Liver (tissue), 8 donors: ENCODE measurements at regions not wholly inside any gene's neighbourhood (a gene's known extent, or its start where the extent isn't known, plus 50 kb on each side); places are given as distances from the start of the nearest gene placed in this dataset.

Experiments used
- DNase-seq: peaks from one replicate; pipeline ENCODE4 v3.0.0-alpha.2; 2017; ENCODE audit warnings: low spot score
- H3K27ac ChIP-seq, 2 donors: one replicate each; pipeline ENCODE4 v1.7.0; 2013; ENCODE audit warnings: inconsistent platforms in 2 of 2, low read length in 2 of 2, control low read depth in 1 of 2, low read depth in 1 of 2, mild to moderate bottlenecking in 1 of 2
- H3K27me3 ChIP-seq, 4 donors: one replicate each; pipeline versions ENCODE4 v1.6.1 to v1.7.0; 2013; ENCODE audit warnings: low read length in 3 of 4, inconsistent platforms in 1 of 4, mild to moderate bottlenecking in 1 of 4, moderate library complexity in 1 of 4; ENCODE audit not compliant: control insufficient read depth in 4 of 4, insufficient read depth in 4 of 4
- H3K36me3 ChIP-seq, 4 donors: one replicate each; pipeline versions ENCODE4 v1.6.1 to v1.7.0; 2013; ENCODE audit warnings: low read length in 3 of 4, mild to moderate bottlenecking in 3 of 4, low read depth in 1 of 4, moderate library complexity in 1 of 4; ENCODE audit not compliant: control insufficient read depth in 4 of 4, insufficient read depth in 3 of 4
- H3K4me1 ChIP-seq, 4 donors: one replicate each; pipeline versions ENCODE4 v1.6.1 to v1.7.0; 2013; ENCODE audit warnings: low read length in 3 of 4, mild to moderate bottlenecking in 3 of 4, moderate library complexity in 1 of 4; ENCODE audit not compliant: control insufficient read depth in 4 of 4, insufficient read depth in 4 of 4
- H3K4me3 ChIP-seq, 3 donors: one replicate each; pipeline versions ENCODE4 v1.6.1 to v1.7.0; 2013; ENCODE audit warnings: low read length in 3 of 3, control low read depth in 1 of 3, low read depth in 1 of 3, mild to moderate bottlenecking in 1 of 3
- H3K9ac ChIP-seq, 2 donors: one replicate each; pipeline ENCODE4 v1.7.0; 2013; ENCODE audit warnings: low read length in 2 of 2, mild to moderate bottlenecking in 2 of 2, moderate library complexity in 2 of 2, control low read depth in 1 of 2, low read depth in 1 of 2
- H3K9me3 ChIP-seq, 4 donors: one replicate each; pipeline versions ENCODE4 v1.6.1 to v1.7.0; 2013; ENCODE audit warnings: low read length in 3 of 4; ENCODE audit not compliant: control insufficient read depth in 4 of 4
- EGR1 ChIP-seq, 2 donors: IDR thresholded peaks; 2 replicates each; pipeline ENCODE4 v1.6.1; 2016 to 2018; ENCODE audit warnings: antibody characterized with exemption in 2 of 2, low read depth in 2 of 2
- FOXA1 ChIP-seq: IDR thresholded peaks from 2 replicates; pipeline ENCODE4 v1.6.1; 2016; ENCODE audit warnings: antibody characterized with exemption
- FOXA2 ChIP-seq: IDR thresholded peaks from 2 replicates; pipeline ENCODE4 v1.6.1; 2016; ENCODE audit warnings: antibody characterized with exemption
- GABPA ChIP-seq, 2 donors: IDR thresholded peaks in 1 of 2; conservative IDR thresholded peaks in 1 of 2; 2 replicates each; pipeline ENCODE4 v1.6.1; 2016; ENCODE audit warnings: antibody characterized with exemption in 2 of 2, mild to moderate bottlenecking in 1 of 2, moderate library complexity in 1 of 2
- HNF4A ChIP-seq, 2 donors: conservative IDR thresholded peaks; 2 replicates each; pipeline ENCODE4 v1.6.1; 2016; ENCODE audit warnings: antibody characterized with exemption in 2 of 2, mild to moderate bottlenecking in 2 of 2
- JUND ChIP-seq, 2 donors: IDR thresholded peaks; 2 replicates each; pipeline ENCODE4 v1.6.1; 2016; ENCODE audit warnings: antibody characterized with exemption in 2 of 2
- NR2F2 ChIP-seq: IDR thresholded peaks from 2 replicates; pipeline ENCODE4 v1.6.1; 2016; ENCODE audit warnings: antibody characterized with exemption
- RAD21 ChIP-seq, 2 donors: IDR thresholded peaks; 2 replicates each; pipeline ENCODE4 v1.6.1; 2016; ENCODE audit warnings: antibody characterized with exemption in 2 of 2, mild to moderate bottlenecking in 2 of 2
- RXRA ChIP-seq, 2 donors: IDR thresholded peaks; 2 replicates each; pipeline ENCODE4 v1.6.1; 2017 to 2018; ENCODE audit warnings: antibody characterized with exemption in 2 of 2, mild to moderate bottlenecking in 1 of 2
- SP1 ChIP-seq: IDR thresholded peaks from 2 replicates; pipeline ENCODE4 v1.6.1; 2018; ENCODE audit warnings: antibody characterized with exemption, mild to moderate bottlenecking
- TAF1 ChIP-seq: conservative IDR thresholded peaks from 2 replicates; pipeline ENCODE4 v1.6.1; 2016; ENCODE audit warnings: antibody characterized with exemption, mild to moderate bottlenecking
- YY1 ChIP-seq: IDR thresholded peaks from 2 replicates; pipeline ENCODE4 v1.6.1; 2016; ENCODE audit warnings: antibody characterized with exemption, mild to moderate bottlenecking
- WGBS: extraction: QIAGEN DNeasy Blood & Tissue Kit; methylation state at CpG from one replicate; pipeline ENCODE4 v1.1.7; 2013; 5-methylcytosine and 5-hydroxymethylcytosine counted together
- TF ChIP-seq, protein P1 (sequence below): fragments of 150-350 bp; IDR thresholded peaks from 2 replicates; pipeline ENCODE4 v1.5.1; 2017; ENCODE audit warnings: improper control_type of control experiment, low read depth, low read length; ENCODE audit not compliant: missing input control
- TF ChIP-seq, protein P2 (sequence below): IDR thresholded peaks from 2 replicates; pipeline ENCODE4 v1.6.1; 2016; ENCODE audit warnings: antibody characterized with exemption, mild to moderate bottlenecking
- TF ChIP-seq, protein P3 (sequence below): IDR thresholded peaks from 2 replicates; pipeline ENCODE4 v1.6.1; 2016; ENCODE audit warnings: antibody characterized with exemption
- TF ChIP-seq, protein P4 (sequence below): IDR thresholded peaks from 2 replicates; pipeline ENCODE4 v1.6.1; 2016; ENCODE audit warnings: antibody characterized with exemption
- TF ChIP-seq, protein P5 (sequence below): IDR thresholded peaks from 2 replicates; pipeline ENCODE4 v1.6.1; 2016; ENCODE audit warnings: antibody characterized with exemption
- donor health status: healthy.
- donor health status: healthy.
- donor health status: healthy.
- donor health status: healthy.
- donor health status: healthy.

DNA sequence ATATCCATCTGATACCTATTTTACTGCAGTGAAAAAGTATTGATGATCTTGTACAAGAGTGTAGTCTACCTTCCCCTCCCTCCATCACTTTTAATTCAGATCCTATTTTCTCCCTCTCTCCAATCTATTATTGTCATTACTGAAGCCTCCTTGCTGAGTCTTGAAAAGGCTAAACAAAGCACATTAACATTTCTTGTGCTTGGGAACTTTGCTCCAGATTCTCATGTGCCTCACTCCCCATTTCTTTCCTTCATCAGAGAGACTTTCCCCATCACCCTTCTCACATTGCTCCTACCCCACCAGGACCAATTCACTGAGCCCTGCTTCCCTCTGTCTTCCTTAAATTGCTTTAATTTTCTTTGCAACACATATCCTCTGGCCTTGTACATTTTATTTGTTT is 736.2 kb upstream of the GCFC2 start:
- H3K36me3 ChIP-seq: no peaks in the 10 kb centered on the region
- no peak overlapping the region for H3K4me3 ChIP-seq
- no peak overlapping the region for H3K9ac ChIP-seq
- H3K27ac ChIP-seq: no peak overlapping the region
- no peak for DNase-seq
- H3K9me3 ChIP-seq: no peaks in the 10 kb centered on the region
- TF ChIP-seq FOXA1 (no peak), FOXA2 (no peak), JUND (IDR thresholded peaks at IDR 0.05) (no peak), GABPA (IDR thresholded peaks at IDR 0.05 in 1 of 2, conservative IDR thresholded peaks at IDR 0.05 in 1 of 2) (no peak), SP1 (no peak)
- TF ChIP-seq, protein P1, sequence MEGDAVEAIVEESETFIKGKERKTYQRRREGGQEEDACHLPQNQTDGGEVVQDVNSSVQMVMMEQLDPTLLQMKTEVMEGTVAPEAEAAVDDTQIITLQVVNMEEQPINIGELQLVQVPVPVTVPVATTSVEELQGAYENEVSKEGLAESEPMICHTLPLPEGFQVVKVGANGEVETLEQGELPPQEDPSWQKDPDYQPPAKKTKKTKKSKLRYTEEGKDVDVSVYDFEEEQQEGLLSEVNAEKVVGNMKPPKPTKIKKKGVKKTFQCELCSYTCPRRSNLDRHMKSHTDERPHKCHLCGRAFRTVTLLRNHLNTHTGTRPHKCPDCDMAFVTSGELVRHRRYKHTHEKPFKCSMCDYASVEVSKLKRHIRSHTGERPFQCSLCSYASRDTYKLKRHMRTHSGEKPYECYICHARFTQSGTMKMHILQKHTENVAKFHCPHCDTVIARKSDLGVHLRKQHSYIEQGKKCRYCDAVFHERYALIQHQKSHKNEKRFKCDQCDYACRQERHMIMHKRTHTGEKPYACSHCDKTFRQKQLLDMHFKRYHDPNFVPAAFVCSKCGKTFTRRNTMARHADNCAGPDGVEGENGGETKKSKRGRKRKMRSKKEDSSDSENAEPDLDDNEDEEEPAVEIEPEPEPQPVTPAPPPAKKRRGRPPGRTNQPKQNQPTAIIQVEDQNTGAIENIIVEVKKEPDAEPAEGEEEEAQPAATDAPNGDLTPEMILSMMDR: no peak
- no peaks in the 10 kb centered on the region for H3K4me1 ChIP-seq
- H3K27me3 ChIP-seq: no peaks in the 10 kb centered on the region

DNA sequence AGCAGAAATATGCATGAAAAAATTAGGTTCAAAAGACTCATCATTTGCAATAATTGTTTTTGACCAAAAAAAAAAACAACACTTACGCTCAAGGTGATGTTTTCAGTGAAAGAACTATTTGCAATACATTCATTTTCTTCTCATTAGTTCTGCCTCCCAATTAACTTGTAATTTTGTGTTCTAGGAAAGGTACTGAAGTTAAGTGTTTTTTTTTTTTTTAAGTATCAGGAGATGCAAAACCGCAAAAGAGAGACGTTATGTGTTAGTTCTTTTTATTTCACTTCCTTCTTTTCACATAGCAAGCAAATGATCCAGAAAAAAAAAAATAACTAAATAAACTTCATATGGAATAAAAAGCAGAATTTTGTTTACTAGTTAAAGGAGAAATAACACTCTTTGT is 735.2 kb upstream of the GCFC2 start:
- no peaks in the 10 kb centered on the region for H3K9me3 ChIP-seq
- no peaks in the 10 kb centered on the region for H3K4me1 ChIP-seq
- no peak overlapping the region for H3K27ac ChIP-seq
- TF ChIP-seq JUND (IDR thresholded peaks at IDR 0.05): no peak
- no peak for TF ChIP-seq FOXA1
- no peak for TF ChIP-seq TAF1
- TF ChIP-seq HNF4A (conservative IDR thresholded peaks at IDR 0.05): no peak
- no peak for TF ChIP-seq SP1
- no peak for TF ChIP-seq YY1
- TF ChIP-seq, protein P2, sequence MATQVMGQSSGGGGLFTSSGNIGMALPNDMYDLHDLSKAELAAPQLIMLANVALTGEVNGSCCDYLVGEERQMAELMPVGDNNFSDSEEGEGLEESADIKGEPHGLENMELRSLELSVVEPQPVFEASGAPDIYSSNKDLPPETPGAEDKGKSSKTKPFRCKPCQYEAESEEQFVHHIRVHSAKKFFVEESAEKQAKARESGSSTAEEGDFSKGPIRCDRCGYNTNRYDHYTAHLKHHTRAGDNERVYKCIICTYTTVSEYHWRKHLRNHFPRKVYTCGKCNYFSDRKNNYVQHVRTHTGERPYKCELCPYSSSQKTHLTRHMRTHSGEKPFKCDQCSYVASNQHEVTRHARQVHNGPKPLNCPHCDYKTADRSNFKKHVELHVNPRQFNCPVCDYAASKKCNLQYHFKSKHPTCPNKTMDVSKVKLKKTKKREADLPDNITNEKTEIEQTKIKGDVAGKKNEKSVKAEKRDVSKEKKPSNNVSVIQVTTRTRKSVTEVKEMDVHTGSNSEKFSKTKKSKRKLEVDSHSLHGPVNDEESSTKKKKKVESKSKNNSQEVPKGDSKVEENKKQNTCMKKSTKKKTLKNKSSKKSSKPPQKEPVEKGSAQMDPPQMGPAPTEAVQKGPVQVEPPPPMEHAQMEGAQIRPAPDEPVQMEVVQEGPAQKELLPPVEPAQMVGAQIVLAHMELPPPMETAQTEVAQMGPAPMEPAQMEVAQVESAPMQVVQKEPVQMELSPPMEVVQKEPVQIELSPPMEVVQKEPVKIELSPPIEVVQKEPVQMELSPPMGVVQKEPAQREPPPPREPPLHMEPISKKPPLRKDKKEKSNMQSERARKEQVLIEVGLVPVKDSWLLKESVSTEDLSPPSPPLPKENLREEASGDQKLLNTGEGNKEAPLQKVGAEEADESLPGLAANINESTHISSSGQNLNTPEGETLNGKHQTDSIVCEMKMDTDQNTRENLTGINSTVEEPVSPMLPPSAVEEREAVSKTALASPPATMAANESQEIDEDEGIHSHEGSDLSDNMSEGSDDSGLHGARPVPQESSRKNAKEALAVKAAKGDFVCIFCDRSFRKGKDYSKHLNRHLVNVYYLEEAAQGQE: no peak
- no peak for TF ChIP-seq RAD21 (IDR thresholded peaks at IDR 0.05)
- TF ChIP-seq GABPA (IDR thresholded peaks at IDR 0.05 in 1 of 2, conservative IDR thresholded peaks at IDR 0.05 in 1 of 2): no peak
- TF ChIP-seq FOXA2: no peak
- TF ChIP-seq EGR1 (IDR thresholded peaks at IDR 0.05; ENCODE audit: low read depth in 2 of 2): no peak
- TF ChIP-seq NR2F2: no peak
- no peak for TF ChIP-seq RXRA (IDR thresholded peaks at IDR 0.05)
- TF ChIP-seq, protein P3, sequence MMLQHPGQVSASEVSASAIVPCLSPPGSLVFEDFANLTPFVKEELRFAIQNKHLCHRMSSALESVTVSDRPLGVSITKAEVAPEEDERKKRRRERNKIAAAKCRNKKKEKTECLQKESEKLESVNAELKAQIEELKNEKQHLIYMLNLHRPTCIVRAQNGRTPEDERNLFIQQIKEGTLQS: no peak
- TF ChIP-seq, protein P4, sequence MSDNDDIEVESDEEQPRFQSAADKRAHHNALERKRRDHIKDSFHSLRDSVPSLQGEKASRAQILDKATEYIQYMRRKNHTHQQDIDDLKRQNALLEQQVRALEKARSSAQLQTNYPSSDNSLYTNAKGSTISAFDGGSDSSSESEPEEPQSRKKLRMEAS: no peak
- TF ChIP-seq, protein P1: no peak
- TF ChIP-seq, protein P5, sequence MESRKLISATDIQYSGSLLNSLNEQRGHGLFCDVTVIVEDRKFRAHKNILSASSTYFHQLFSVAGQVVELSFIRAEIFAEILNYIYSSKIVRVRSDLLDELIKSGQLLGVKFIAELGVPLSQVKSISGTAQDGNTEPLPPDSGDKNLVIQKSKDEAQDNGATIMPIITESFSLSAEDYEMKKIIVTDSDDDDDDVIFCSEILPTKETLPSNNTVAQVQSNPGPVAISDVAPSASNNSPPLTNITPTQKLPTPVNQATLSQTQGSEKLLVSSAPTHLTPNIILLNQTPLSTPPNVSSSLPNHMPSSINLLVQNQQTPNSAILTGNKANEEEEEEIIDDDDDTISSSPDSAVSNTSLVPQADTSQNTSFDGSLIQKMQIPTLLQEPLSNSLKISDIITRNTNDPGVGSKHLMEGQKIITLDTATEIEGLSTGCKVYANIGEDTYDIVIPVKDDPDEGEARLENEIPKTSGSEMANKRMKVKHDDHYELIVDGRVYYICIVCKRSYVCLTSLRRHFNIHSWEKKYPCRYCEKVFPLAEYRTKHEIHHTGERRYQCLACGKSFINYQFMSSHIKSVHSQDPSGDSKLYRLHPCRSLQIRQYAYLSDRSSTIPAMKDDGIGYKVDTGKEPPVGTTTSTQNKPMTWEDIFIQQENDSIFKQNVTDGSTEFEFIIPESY: no peak
- no peaks in the 10 kb centered on the region for H3K36me3 ChIP-seq
- no peak overlapping the region for H3K9ac ChIP-seq
- H3K4me3 ChIP-seq: no peak overlapping the region
- 74% methylated on average over 3 of the region's 3 CpGs for WGBS
- no peak for DNase-seq
- H3K27me3 ChIP-seq: no peaks in the 10 kb centered on the region
